K562 (cell line): ENCODE measurements at regions not wholly inside any gene's neighbourhood (a gene's known extent, or its start where the extent isn't known, plus 50 kb on each side); places are given as distances from the start of the nearest gene placed in this dataset.

Experiments used
- ATAC-seq: fragments of 200-7000 bp; cut with Tn5 transposase; 3 replicates; pipeline ENCODE4 v1.9.1; 2020; ENCODE audit warnings: moderate library complexity
- BruUV-seq: library from RNA; stranded (reverse); fragments of 400-500 nt; replicated peaks from 2 replicates; lab custom pipeline; 2021; lab: Mats Ljungman, UMichigan
- CTCF ChIA-PET: fragments of 300-600 bp; formaldehyde crosslinking; extraction: SDS; loops from one replicate; lab custom pipeline; 2021; ENCODE audit warnings: low intra/inter-chr PET ratio; lab: Yijun Ruan, JAX
- POLR2A ChIA-PET: fragments of 300-600, 350-650 bp; sonication (Branson Sonifier 250); formaldehyde crosslinking; extraction: SDS; loops from one replicate; lab custom pipeline; 2021; ENCODE audit warnings: antibody characterized with exemption, inconsistent platforms; lab: Yijun Ruan, JAX
- DNase-seq, 4 experiments: peaks; one replicate each; pipeline versions ENCODE4 v3.0.0 to v3.0.0-alpha.2; 2011 to 2018; ENCODE audit warnings: low spot score in 3 of 4, mixed read lengths in 3 of 4; ENCODE audit errors: extremely low read depth in 1 of 4
- FAIRE-seq: peaks from 2 replicates; lab custom pipeline; 2011; peaks lifted over from hg19 to GRCh38; lab: Jason Lieb, UNC
- H2AFZ ChIP-seq: 2 replicates; pipeline ENCODE4 v1.6.0; 2011; ENCODE audit warnings: low read depth, low read length, control low read depth, inconsistent platforms
- H3K27ac ChIP-seq: fragments of 200-600 bp; 3 replicates; pipeline ENCODE4 v1.8.0; 2011; ENCODE audit warnings: low read depth, mild to moderate bottlenecking, control low read depth, inconsistent platforms, low read length, moderate library complexity, mixed read lengths; ENCODE audit errors: extremely low read depth
- H3K27me3 ChIP-seq, 2 experiments: fragments of 300-600 bp in 1 of 2; 2 replicates in 1 of 2; 3 replicates in 1 of 2; pipeline versions ENCODE4 v1.6.0 to v1.8.0; 2011; ENCODE audit warnings: inconsistent platforms in 2 of 2, low read length in 2 of 2, mild to moderate bottlenecking in 1 of 2, mixed read lengths in 1 of 2, moderate library complexity in 1 of 2; ENCODE audit not compliant: control insufficient read depth in 2 of 2, insufficient read depth in 2 of 2
- H3K36me3 ChIP-seq: fragments of 300-600 bp; 3 replicates; pipeline ENCODE4 v1.8.0; 2011; ENCODE audit warnings: mild to moderate bottlenecking, low read length, inconsistent platforms; ENCODE audit not compliant: control insufficient read depth, insufficient read depth
- H3K4me1 ChIP-seq, 2 experiments: fragments of 200-600 bp in 1 of 2; replicated peaks in 1 of 2; 2 replicates in 1 of 2; 3 replicates in 1 of 2; pipeline versions ENCODE4 v1.5.1 to v1.8.0; 2011; ENCODE audit warnings: inconsistent platforms in 2 of 2, low read length in 2 of 2, mild to moderate bottlenecking in 1 of 2, mixed read lengths in 1 of 2, moderate library complexity in 1 of 2; ENCODE audit not compliant: control insufficient read depth in 2 of 2, insufficient read depth in 2 of 2
- H3K4me2 ChIP-seq: 2 replicates; pipeline ENCODE4 v1.6.1; 2011; ENCODE audit warnings: low read length, control low read depth, inconsistent platforms, mixed read lengths; ENCODE audit not compliant: insufficient read depth
- H3K4me3 ChIP-seq: fragments of 200-600 bp; sonication (generic), shearing (Covaris generic); 2 replicates; pipeline ENCODE4 v1.5.1; 2016; ENCODE audit warnings: control low read depth, inconsistent platforms
- H3K79me2 ChIP-seq: fragments of 200-600 bp; 3 replicates; pipeline ENCODE4 v1.8.0; 2011; ENCODE audit warnings: low read length, inconsistent platforms; ENCODE audit not compliant: control insufficient read depth, insufficient read depth
- H3K9ac ChIP-seq, 2 experiments: 2 replicates each; pipeline versions ENCODE4 v1.6.0 to v1.6.1; 2011; ENCODE audit warnings: low read depth in 2 of 2, low read length in 2 of 2, control low read depth in 1 of 2, inconsistent platforms in 1 of 2, mild to moderate bottlenecking in 1 of 2, mixed read lengths in 1 of 2; ENCODE audit not compliant: insufficient read depth in 1 of 2
- H3K9me1 ChIP-seq: one replicate; pipeline ENCODE4 v1.6.0; 2011; ENCODE audit warnings: inconsistent platforms, mild to moderate bottlenecking, low read length, moderate library complexity; ENCODE audit not compliant: control insufficient read depth, insufficient read depth
- H3K9me3 ChIP-seq: replicated peaks from 2 replicates; pipeline ENCODE4 v1.5.1; 2011; ENCODE audit warnings: low read depth, low read length, inconsistent platforms; ENCODE audit not compliant: control insufficient read depth, insufficient read depth
- H4K20me1 ChIP-seq: replicated peaks from 2 replicates; pipeline ENCODE4 v1.6.1; 2011; ENCODE audit warnings: low read length, inconsistent platforms, mixed read lengths; ENCODE audit not compliant: control insufficient read depth, insufficient read depth
- HDAC6 ChIP-seq: IDR thresholded peaks from 2 replicates; pipeline ENCODE4 v1.6.1; 2012; ENCODE audit warnings: low read depth, mild to moderate bottlenecking, control low read depth, inconsistent platforms, low read length, moderate library complexity
- MBD2 ChIP-seq: sonication (generic); IDR thresholded peaks from 2 replicates; pipeline ENCODE4 v1.6.1; 2016; ENCODE audit warnings: low read depth, borderline replicate concordance
- NR2C2 ChIP-seq, 2 experiments: fragments of 200-800 bp in 1 of 2; sonication (Bioruptor generic) in 1 of 2; sonication (generic) in 1 of 2; formaldehyde crosslinking in 1 of 2; IDR thresholded peaks; 2 replicates each; pipeline versions ENCODE4 v1.6.1 to v1.8.0; 2016 to 2022; ENCODE audit warnings: mild to moderate bottlenecking in 1 of 2, missing compliant biosample characterization in 1 of 2, missing genetic modification characterization in 1 of 2, missing genetic modification reagents in 1 of 2
- PBX2 ChIP-seq, 2 experiments: IDR thresholded peaks in 1 of 2; conservative IDR thresholded peaks in 1 of 2; 2 replicates each; pipeline ENCODE4 v1.6.1; 2016; ENCODE audit warnings: low read depth in 2 of 2, mild to moderate bottlenecking in 1 of 2, missing compliant biosample characterization in 1 of 2, missing genetic modification characterization in 1 of 2, moderate library complexity in 1 of 2
- PRMT5 ChIP-seq: sonication (generic); formaldehyde crosslinking; IDR thresholded peaks from 2 replicates; pipeline ENCODE4 v1.5.0; 2020; ENCODE audit warnings: missing genetic modification reagents
- SRSF1 ChIP-seq: fragments of 200-400 bp; formaldehyde crosslinking; IDR thresholded peaks from 2 replicates; pipeline ENCODE4 v1.6.1; 2017; ENCODE audit warnings: mild to moderate bottlenecking, low read depth, low read length, moderate library complexity
- ZNF274 ChIP-seq: IDR thresholded peaks from 2 replicates; pipeline ENCODE4 v1.6.1; 2011; ENCODE audit warnings: low read depth, mild to moderate bottlenecking, low read length, moderate library complexity, borderline replicate concordance
- ZNF699 ChIP-seq: fragments of 250-450 bp; sonication (Bioruptor Pico); IDR thresholded peaks from 2 replicates; pipeline ENCODE4 v1.8.0; 2021; ENCODE audit warnings: mild to moderate bottlenecking, moderate library complexity; ENCODE audit not compliant: insufficient replicate concordance
- ZSCAN32 ChIP-seq: fragments of 450-650 bp; formaldehyde crosslinking; IDR thresholded peaks from 2 replicates; pipeline ENCODE4 v1.4.0; 2020; ENCODE audit warnings: mild to moderate bottlenecking, moderate library complexity
- WGBS: fragments of 100-300 bp; shearing (Covaris generic); methylation state at CpG from one replicate; pipeline ENCODE4 v1.1.6; 2016; ENCODE audit warnings: low coverage, mixed read lengths; ENCODE audit not compliant: insufficient coverage; ENCODE audit errors: missing lambda C conversion rate; 5-methylcytosine and 5-hydroxymethylcytosine counted together
- in situ Hi-C: fragments of 300-500 bp; cut with MboI; formaldehyde crosslinking; loops from 4 replicates; pipeline ENCODE4 v1.15.0; 2018; ENCODE audit warnings: inconsistent platforms, mixed read lengths
- intact Hi-C: fragments of 100-400 bp; cut with micrococcal nuclease; formaldehyde crosslinking; loops from 2 replicates; pipeline ENCODE4 v1.14.2; 2022

DNA sequence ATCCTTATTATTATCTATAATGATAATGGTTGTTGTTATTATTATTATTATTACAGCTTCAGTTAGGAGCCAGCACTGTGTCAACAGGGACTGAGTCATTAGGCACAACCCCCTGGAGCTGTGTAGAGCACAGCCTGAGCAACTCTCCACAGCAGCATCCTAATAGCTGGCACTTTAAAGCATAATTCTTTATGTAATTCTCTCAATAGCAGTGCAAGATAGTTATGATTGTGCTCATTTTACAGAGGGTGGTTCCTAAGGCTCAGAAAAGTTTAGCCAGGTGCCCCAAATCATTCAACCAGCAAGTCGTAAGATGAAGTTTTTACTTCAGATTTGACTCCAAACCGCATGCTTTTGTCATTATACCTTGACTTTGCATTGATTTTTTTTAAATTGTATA, 390.3 kb downstream of the ANXA1 start:
- 0% methylated on average over 2 of the region's 2 CpGs for WGBS
- CTCF ChIA-PET = no interaction called here
- no peaks in the 10 kb centered on the region for H3K79me2 ChIP-seq
- no peaks in the 10 kb centered on the region for H4K20me1 ChIP-seq
- no peaks in the 10 kb centered on the region for H3K27me3 ChIP-seq
- DNase-seq (no peak), FAIRE-seq (no peak), ATAC-seq (no peak)
- no peak overlapping the region for H3K4me3 ChIP-seq
- no peaks in the 10 kb centered on the region for H3K9me1 ChIP-seq
- no peak overlapping the region for H3K4me2 ChIP-seq
- no peak overlapping the region for H3K27ac ChIP-seq
- H3K4me1 ChIP-seq = no peaks in the 10 kb centered on the region
- BruUV-seq = no TSS peak
- POLR2A ChIA-PET = no interaction called here
- no peaks in the 10 kb centered on the region for H3K9me3 ChIP-seq
- intact Hi-C loops = no loop called here
- H3K36me3 ChIP-seq = no peaks in the 10 kb centered on the region
- in situ Hi-C loops = no loop called here
- no peak overlapping the region for H2AFZ ChIP-seq
- no peak for TF ChIP-seq HDAC6
- no peak overlapping the region for H3K9ac ChIP-seq

DNA sequence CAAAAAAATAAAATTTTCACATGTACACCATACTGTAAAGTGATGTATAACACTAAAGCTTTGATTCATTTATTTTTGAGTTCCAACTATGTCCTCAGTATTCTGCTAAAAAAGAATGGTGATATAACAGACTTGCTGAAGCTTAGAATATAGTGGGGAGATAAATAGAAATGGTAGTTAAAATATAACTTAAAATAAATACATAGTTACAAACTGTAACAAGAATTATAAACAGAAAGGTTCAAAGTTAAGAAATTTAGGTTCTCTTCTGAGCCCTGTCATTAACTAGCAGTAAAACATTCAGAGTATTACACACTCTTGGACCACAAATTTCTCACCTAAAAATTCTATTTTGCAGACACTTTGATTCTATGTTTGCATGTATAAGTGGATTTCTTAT, 392.1 kb downstream of the ANXA1 start:
- DNase-seq = no peak
- BruUV-seq = no TSS peak
- in situ Hi-C loops = no loop called here
- Histone ChIP-seq H3K4me1 (no peaks in the 10 kb centered on the region), H3K9me3 (no peaks in the 10 kb centered on the region), H3K4me3 (no peak overlapping the region), H3K27me3 (no peaks in the 10 kb centered on the region), H3K9me1 (no peaks in the 10 kb centered on the region), H3K79me2 (no peaks in the 10 kb centered on the region), H3K4me2 (no peak overlapping the region), H2AFZ (no peak overlapping the region), H3K36me3 (no peaks in the 10 kb centered on the region), H3K27ac (no peak overlapping the region), H3K9ac (no peak overlapping the region), H4K20me1 (no peaks in the 10 kb centered on the region)
- intact Hi-C loops = no loop called here
- ChIA-PET CTCF (no interaction called here), POLR2A (no interaction called here)
- no peak for FAIRE-seq
- ATAC-seq = no peak
- no peak for TF ChIP-seq NR2C2 (CRISPR knock-in tag; IDR thresholded peaks at IDR 0.05)
- no peak for TF ChIP-seq NR2C2 (tag; IDR thresholded peaks at IDR 0.05)
- no peak for TF ChIP-seq PBX2 (CRISPR knock-in tag; IDR thresholded peaks at IDR 0.05; ENCODE audit: low read depth)
- no peak for TF ChIP-seq PBX2 (tag; conservative IDR thresholded peaks at IDR 0.05; ENCODE audit: low read depth)
- no peak for TF ChIP-seq ZSCAN32
- TF ChIP-seq SRSF1 = no peak
- no peak for TF ChIP-seq ZNF699 (CRISPR knock-in tag)
- no peak for TF ChIP-seq PRMT5 (CRISPR knock-in tag)
- TF ChIP-seq MBD2 = no peak
- no peak for TF ChIP-seq ZNF274
